Activated CD4-positive, alpha-beta T cell treated with anti-CD3 and anti-CD28 coated beads, Interleukin-2, amount 10 ng/mL, durations not matched to agents 7 days and 5 days (primary cell): ENCODE measurements at regions not wholly inside any gene's neighbourhood (a gene's known extent, or its start where the extent isn't known, plus 50 kb on each side); places are given as distances from the start of the nearest gene placed in this dataset.

ENCODE experiments used
- CTCF ChIA-PET: fragments of 350-600 bp; sonication (Branson Sonifier 250); formaldehyde crosslinking; loops from one replicate; lab custom pipeline; 2021; ENCODE audit warnings: antibody characterized with exemption; lab: Charles Lee
- POLR2A ChIA-PET: fragments of 350-600 bp; sonication (Branson Sonifier 250); formaldehyde crosslinking; loops from one replicate; lab custom pipeline; 2021; ENCODE audit warnings: antibody characterized with exemption; lab: Charles Lee
- DNase-seq: peaks from one replicate; pipeline ENCODE4 v3.0.0-alpha.2; 2020
- H3K27ac Mint-ChIP-seq: one replicate; pipeline ENCODE4 v1.8.0; 2021; ENCODE audit warnings: mild to moderate bottlenecking, moderate library complexity, mixed read lengths
- H3K27me3 Mint-ChIP-seq: one replicate; pipeline ENCODE4 v1.8.0; 2021; ENCODE audit warnings: mixed read lengths
- H3K36me3 Mint-ChIP-seq: one replicate; pipeline ENCODE4 v1.8.0; 2021; ENCODE audit warnings: low read depth, mixed read lengths
- H3K4me1 Mint-ChIP-seq: one replicate; pipeline ENCODE4 v1.8.0; 2021; ENCODE audit warnings: mixed read lengths
- H3K4me3 Mint-ChIP-seq: one replicate; pipeline ENCODE4 v1.8.0; 2021; ENCODE audit warnings: mild to moderate bottlenecking, moderate library complexity, mixed read lengths
- H3K9me3 Mint-ChIP-seq: one replicate; pipeline ENCODE4 v1.8.0; 2021; ENCODE audit warnings: mixed read lengths

- Mint-ChIP-seq H3K27me3 (no peaks in the 10 kb centered on the region), H3K9me3 (no peaks in the 10 kb centered on the region), H3K4me1 (no peaks in the 10 kb centered on the region), H3K4me3 (no peak overlapping the region), H3K36me3 (no peaks in the 10 kb centered on the region), H3K27ac (no peak overlapping the region)
- POLR2A ChIA-PET, result no interaction called here
- CTCF ChIA-PET, result no interaction called here
- no peak for DNase-seq
Measured at GRCh38 chr5:167898361-167899042, 392.9 kb upstream of the WWC1 start.

DNA sequence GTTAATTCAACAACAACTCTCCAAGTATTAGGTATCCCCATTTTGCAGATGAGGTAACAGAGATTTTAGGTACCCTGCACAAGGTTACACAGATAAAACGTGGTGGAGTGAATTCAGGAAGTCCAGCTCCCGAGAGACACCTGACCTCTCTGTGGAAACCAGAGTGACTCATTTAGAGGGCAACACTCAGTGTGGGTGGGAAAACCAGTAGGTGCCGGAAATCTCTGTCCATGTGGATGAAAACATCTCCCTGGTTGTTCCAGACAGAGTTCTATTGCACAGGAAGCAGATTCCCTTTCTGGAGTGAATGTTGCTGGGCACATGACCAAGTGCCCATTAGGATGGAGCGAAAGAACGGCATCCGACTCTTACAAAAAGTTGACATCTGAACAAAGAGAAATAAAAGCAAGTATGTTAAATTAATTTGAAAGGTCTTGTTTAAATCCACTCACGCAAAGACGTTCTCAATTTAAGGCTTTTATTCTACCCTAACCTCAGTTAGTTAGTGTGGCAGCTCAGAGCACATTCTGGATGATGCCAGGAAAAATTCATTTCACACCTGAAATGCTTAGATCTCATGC lies 391.9 kb upstream of the WWC1 start:
- no peak for DNase-seq

GRCh38 chr5:167900340-167900935 lies 391.0 kb upstream of the WWC1 start:
- CTCF ChIA-PET, result no interaction called here
- Mint-ChIP-seq H3K27me3 (no peaks in the 10 kb centered on the region), H3K4me3 (no peak overlapping the region), H3K4me1 (no peaks in the 10 kb centered on the region), H3K36me3 (no peaks in the 10 kb centered on the region), H3K27ac (no peak overlapping the region), H3K9me3 (no peaks in the 10 kb centered on the region)
- no peak for DNase-seq
- POLR2A ChIA-PET, result no interaction called here

More for the DNA sequence above, 391.9 kb upstream of the WWC1 start:
- Mint-ChIP-seq H3K4me1 (no peaks in the 10 kb centered on the region), H3K27me3 (no peaks in the 10 kb centered on the region), H3K9me3 (no peaks in the 10 kb centered on the region), H3K27ac (no peak overlapping the region), H3K36me3 (no peaks in the 10 kb centered on the region), H3K4me3 (no peak overlapping the region)
- POLR2A ChIA-PET, result no interaction called here
- CTCF ChIA-PET, result no interaction called here

DNA sequence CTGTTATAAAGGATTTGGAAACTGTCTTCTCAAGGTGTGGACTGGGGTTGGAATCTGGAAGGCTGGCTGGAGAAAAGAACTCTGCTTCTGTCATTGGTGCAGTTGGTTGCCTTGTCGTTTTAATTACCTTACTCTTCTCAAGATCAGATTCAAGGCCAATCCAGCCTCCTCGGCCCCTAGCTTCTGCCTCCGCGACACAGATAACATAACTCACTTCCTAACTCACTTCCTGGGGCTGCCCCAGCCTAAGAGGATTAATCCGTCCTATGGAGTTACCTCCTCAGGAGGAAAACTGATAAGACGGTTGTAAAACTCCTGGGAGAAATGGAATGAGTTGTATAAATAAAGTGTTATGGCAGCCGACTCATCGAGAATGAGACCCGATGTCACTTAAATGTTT lies 389.1 kb upstream of the WWC1 start:
- no peaks in the 10 kb centered on the region for H3K4me1 Mint-ChIP-seq
- ChIA-PET CTCF (no interaction called here), POLR2A (no interaction called here)
- no peaks in the 10 kb centered on the region for H3K27me3 Mint-ChIP-seq
- no peak overlapping the region for H3K4me3 Mint-ChIP-seq
- DNase-seq, result no peak
- no peak overlapping the region for H3K27ac Mint-ChIP-seq
- H3K9me3 Mint-ChIP-seq, result no peaks in the 10 kb centered on the region
- no peaks in the 10 kb centered on the region for H3K36me3 Mint-ChIP-seq

- POLR2A ChIA-PET, result no interaction called here
- no peak for DNase-seq
- Mint-ChIP-seq H3K4me1 (no peaks in the 10 kb centered on the region), H3K36me3 (no peaks in the 10 kb centered on the region), H3K27ac (no peak overlapping the region), H3K4me3 (no peak overlapping the region), H3K27me3 (no peaks in the 10 kb centered on the region), H3K9me3 (no peaks in the 10 kb centered on the region)
- CTCF ChIA-PET, result interaction anchor here (1.1 kb wide), 1 partner anchor 12 kb away, joined by 4 read pairs; no protein-coding TSS in a partner anchor
Measured at GRCh38 chr5:167903243-167903642, 388.2 kb upstream of the WWC1 start.

- Mint-ChIP-seq H3K4me3 (no peak overlapping the region), H3K4me1 (no peaks in the 10 kb centered on the region), H3K27me3 (no peaks in the 10 kb centered on the region), H3K9me3 (no peaks in the 10 kb centered on the region), H3K27ac (no peak overlapping the region), H3K36me3 (no peaks in the 10 kb centered on the region)
- DNase-seq, result no peak
- POLR2A ChIA-PET, result no interaction called here
- CTCF ChIA-PET, result interaction anchor here (0.5 to 1.1 kb wide), 2 partner anchors 13 to 699 kb away, joined by 4 read pairs; no protein-coding TSS in a partner anchor
Measured at GRCh38 chr5:167903659-167904058, 387.8 kb upstream of the WWC1 start.

DNA sequence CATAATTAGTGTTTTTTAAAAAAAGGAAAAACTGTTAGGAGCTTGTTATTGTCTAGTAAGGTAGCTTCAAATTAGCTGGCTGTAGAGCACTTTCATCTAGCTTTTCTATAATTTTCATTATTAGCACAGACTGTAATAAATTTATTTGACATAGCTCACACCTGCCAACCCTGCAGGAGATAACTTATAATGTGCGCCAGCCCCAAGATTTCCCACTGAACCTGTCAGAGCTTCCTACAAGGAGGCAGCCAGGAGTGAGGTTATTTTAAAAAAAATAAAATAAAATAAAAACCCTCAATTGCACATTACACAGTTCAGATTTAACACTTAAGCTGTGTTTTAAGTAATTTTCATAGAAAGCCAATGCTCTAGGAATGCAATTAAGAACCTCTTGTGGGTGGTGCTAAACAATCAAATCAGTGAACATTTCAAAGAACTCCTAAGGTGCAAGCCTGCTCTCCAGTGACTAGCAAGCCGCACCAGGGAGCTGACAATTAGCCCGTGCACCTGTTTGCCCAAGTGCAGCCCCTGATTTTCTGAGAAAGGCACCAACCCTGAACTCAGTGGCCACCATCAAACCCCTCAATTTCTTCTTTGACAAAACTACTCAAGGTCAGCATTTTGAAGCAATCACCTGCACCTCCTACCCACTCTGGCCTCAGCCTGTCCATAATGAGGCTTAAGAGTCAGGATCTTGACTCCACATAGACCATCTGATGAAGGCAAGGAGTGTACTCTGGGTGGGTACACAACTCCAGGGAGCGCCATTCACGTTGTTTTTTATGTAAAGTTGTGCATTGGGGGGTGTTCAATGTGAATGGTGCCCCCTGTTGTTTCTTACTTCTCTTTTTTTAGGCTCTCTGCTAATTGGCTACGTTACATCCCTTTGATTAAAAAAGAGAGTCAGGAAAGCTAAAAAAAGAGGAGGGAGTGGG lies 385.3 kb upstream of the WWC1 start:
- H3K27me3 Mint-ChIP-seq, result no peaks in the 10 kb centered on the region
- H3K27ac Mint-ChIP-seq, result no peak overlapping the region
- no peaks in the 10 kb centered on the region for H3K36me3 Mint-ChIP-seq
- no peaks in the 10 kb centered on the region for H3K4me1 Mint-ChIP-seq
- no peaks in the 10 kb centered on the region for H3K9me3 Mint-ChIP-seq
- POLR2A ChIA-PET, result no interaction called here
- no peak for DNase-seq
- CTCF ChIA-PET, result no interaction called here
- no peak overlapping the region for H3K4me3 Mint-ChIP-seq

- Mint-ChIP-seq H3K4me3 (no peak overlapping the region), H3K27ac (no peak overlapping the region), H3K36me3 (no peaks in the 10 kb centered on the region), H3K27me3 (no peaks in the 10 kb centered on the region), H3K4me1 (no peaks in the 10 kb centered on the region), H3K9me3 (no peaks in the 10 kb centered on the region)
- no peak for DNase-seq
- ChIA-PET POLR2A (no interaction called here), CTCF (no interaction called here)
Measured at GRCh38 chr5:167908606-167909005, 382.8 kb upstream of the WWC1 start.

- Mint-ChIP-seq H3K36me3 (no peaks in the 10 kb centered on the region), H3K4me3 (no peak overlapping the region), H3K27ac (no peak overlapping the region), H3K4me1 (no peaks in the 10 kb centered on the region), H3K27me3 (no peaks in the 10 kb centered on the region), H3K9me3 (no peaks in the 10 kb centered on the region)
- ChIA-PET POLR2A (no interaction called here), CTCF (no interaction called here)
- no peak for DNase-seq
Measured at GRCh38 chr5:167912941-167913665, 378.3 kb upstream of the WWC1 start.

GRCh38 chr5:167915237-167915636 lies 376.2 kb upstream of the WWC1 start:
- Mint-ChIP-seq H3K9me3 (no peaks in the 10 kb centered on the region), H3K36me3 (no peaks in the 10 kb centered on the region), H3K4me3 (no peak overlapping the region), H3K27me3 (no peaks in the 10 kb centered on the region), H3K4me1 (no peaks in the 10 kb centered on the region), H3K27ac (no peak overlapping the region)
- no peak for DNase-seq
- CTCF ChIA-PET, result no interaction called here
- POLR2A ChIA-PET, result no interaction called here

GRCh38 chr5:167916261-167916691 lies 375.2 kb upstream of the WWC1 start:
- ChIA-PET CTCF (no interaction called here), POLR2A (no interaction called here)
- Mint-ChIP-seq H3K4me1 (no peaks in the 10 kb centered on the region), H3K36me3 (no peaks in the 10 kb centered on the region), H3K4me3 (no peak overlapping the region), H3K27me3 (no peaks in the 10 kb centered on the region), H3K27ac (no peak overlapping the region), H3K9me3 (no peaks in the 10 kb centered on the region)
- no peak for DNase-seq

GRCh38 chr5:167916706-167917105 lies 374.7 kb upstream of the WWC1 start:
- Mint-ChIP-seq H3K9me3 (no peaks in the 10 kb centered on the region), H3K4me1 (no peaks in the 10 kb centered on the region), H3K27ac (no peak overlapping the region), H3K4me3 (no peak overlapping the region), H3K36me3 (no peaks in the 10 kb centered on the region), H3K27me3 (no peaks in the 10 kb centered on the region)
- DNase-seq, result no peak
- CTCF ChIA-PET, result no interaction called here
- POLR2A ChIA-PET, result no interaction called here
